GM23338 (cell line): ENCODE measurements at regions not wholly inside any gene's neighbourhood (a gene's known extent, or its start where the extent isn't known, plus 50 kb on each side); places are given as distances from the start of the nearest gene placed in this dataset.

Experiments used
- CREB1 ChIP-seq: fragments of 250-450 bp; sonication (Bioruptor Pico); IDR thresholded peaks from 2 replicates; pipeline ENCODE4 v1.5.0; 2020; ENCODE audit warnings: low read depth, mild to moderate bottlenecking, moderate library complexity
- EZH2 ChIP-seq: fragments of 200-600 bp; sonication (generic); IDR thresholded peaks from one replicate; pipeline ENCODE4 v1.8.0; 2017; ENCODE audit warnings: antibody characterized with exemption, mild to moderate bottlenecking, low read depth; ENCODE audit not compliant: unreplicated experiment
- EZH2phosphoT487 ChIP-seq: fragments of 200-600 bp; sonication (generic); IDR thresholded peaks from one replicate; pipeline ENCODE4 v1.8.1; 2018; ENCODE audit warnings: antibody characterized with exemption; ENCODE audit not compliant: unreplicated experiment
- JUNB ChIP-seq: IDR thresholded peaks from one replicate; pipeline ENCODE4 v1.6.1; 2016; ENCODE audit warnings: antibody characterized with exemption; ENCODE audit not compliant: unreplicated experiment
- POLR2AphosphoS5 ChIP-seq: IDR thresholded peaks from 2 replicates; pipeline ENCODE4 v1.6.1; 2016; ENCODE audit warnings: antibody characterized with exemption, low read depth
- ZNF114 ChIP-seq: fragments of 250-450 bp; sonication (Bioruptor Pico); IDR thresholded peaks from 2 replicates; pipeline ENCODE4 v1.5.0; 2020; ENCODE audit warnings: mild to moderate bottlenecking, moderate library complexity
- ZNF331 ChIP-seq: fragments of 250-450 bp; sonication (Bioruptor Pico); IDR thresholded peaks from 2 replicates; pipeline ENCODE4 v1.5.0; 2020; ENCODE audit warnings: low read depth, mild to moderate bottlenecking, moderate library complexity
- TF ChIP-seq, protein P1 (sequence below), 2 experiments: fragments of 200-600 bp in 1 of 2; sonication (generic) in 1 of 2; conservative IDR thresholded peaks; 2 replicates each; pipeline versions ENCODE4 v1.5.1 to v1.6.1; 2016 to 2017; ENCODE audit warnings: antibody characterized with exemption in 2 of 2, low read depth in 2 of 2, mild to moderate bottlenecking in 2 of 2, moderate library complexity in 1 of 2
- TF ChIP-seq, protein P2 (sequence below): IDR thresholded peaks from 2 replicates; pipeline ENCODE4 v1.6.1; 2016; ENCODE audit warnings: antibody characterized with exemption
- TF ChIP-seq, protein P3 (sequence below): IDR thresholded peaks from one replicate; pipeline ENCODE4 v1.6.1; 2018; ENCODE audit warnings: antibody characterized with exemption; ENCODE audit not compliant: unreplicated experiment

DNA sequence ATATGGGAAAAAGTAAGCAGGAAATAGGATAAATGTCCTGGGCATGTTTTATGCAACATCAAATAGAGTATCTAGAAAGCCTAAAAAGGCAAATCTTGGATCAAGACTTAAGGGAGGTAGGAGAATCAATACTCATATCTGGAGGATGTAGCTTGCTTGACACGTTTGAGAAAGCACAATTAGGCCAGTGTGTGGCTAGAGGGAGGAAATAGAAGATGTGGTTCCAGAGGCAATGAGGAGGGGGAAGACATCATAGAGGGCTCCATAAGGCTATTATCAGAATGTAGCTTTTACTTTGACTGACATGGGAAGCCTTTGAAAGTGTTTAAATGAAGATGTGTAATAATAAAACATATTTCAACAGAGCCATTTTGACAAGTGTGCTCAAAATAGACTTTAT is 200.7 kb upstream of the CDH12 start:
- TF ChIP-seq, protein P1, sequence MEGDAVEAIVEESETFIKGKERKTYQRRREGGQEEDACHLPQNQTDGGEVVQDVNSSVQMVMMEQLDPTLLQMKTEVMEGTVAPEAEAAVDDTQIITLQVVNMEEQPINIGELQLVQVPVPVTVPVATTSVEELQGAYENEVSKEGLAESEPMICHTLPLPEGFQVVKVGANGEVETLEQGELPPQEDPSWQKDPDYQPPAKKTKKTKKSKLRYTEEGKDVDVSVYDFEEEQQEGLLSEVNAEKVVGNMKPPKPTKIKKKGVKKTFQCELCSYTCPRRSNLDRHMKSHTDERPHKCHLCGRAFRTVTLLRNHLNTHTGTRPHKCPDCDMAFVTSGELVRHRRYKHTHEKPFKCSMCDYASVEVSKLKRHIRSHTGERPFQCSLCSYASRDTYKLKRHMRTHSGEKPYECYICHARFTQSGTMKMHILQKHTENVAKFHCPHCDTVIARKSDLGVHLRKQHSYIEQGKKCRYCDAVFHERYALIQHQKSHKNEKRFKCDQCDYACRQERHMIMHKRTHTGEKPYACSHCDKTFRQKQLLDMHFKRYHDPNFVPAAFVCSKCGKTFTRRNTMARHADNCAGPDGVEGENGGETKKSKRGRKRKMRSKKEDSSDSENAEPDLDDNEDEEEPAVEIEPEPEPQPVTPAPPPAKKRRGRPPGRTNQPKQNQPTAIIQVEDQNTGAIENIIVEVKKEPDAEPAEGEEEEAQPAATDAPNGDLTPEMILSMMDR (conservative IDR thresholded peaks at IDR 0.05; ENCODE audit: low read depth in 2 of 2): no peak
- TF ChIP-seq EZH2 (no peak), JUNB (no peak), POLR2AphosphoS5 (no peak), ZNF114 (no peak), EZH2phosphoT487 (no peak), CREB1 (CRISPR knock-in tag) (no peak), ZNF331 (no peak)
- TF ChIP-seq, protein P2, sequence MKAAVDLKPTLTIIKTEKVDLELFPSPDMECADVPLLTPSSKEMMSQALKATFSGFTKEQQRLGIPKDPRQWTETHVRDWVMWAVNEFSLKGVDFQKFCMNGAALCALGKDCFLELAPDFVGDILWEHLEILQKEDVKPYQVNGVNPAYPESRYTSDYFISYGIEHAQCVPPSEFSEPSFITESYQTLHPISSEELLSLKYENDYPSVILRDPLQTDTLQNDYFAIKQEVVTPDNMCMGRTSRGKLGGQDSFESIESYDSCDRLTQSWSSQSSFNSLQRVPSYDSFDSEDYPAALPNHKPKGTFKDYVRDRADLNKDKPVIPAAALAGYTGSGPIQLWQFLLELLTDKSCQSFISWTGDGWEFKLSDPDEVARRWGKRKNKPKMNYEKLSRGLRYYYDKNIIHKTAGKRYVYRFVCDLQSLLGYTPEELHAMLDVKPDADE: no peak
- TF ChIP-seq, protein P3, sequence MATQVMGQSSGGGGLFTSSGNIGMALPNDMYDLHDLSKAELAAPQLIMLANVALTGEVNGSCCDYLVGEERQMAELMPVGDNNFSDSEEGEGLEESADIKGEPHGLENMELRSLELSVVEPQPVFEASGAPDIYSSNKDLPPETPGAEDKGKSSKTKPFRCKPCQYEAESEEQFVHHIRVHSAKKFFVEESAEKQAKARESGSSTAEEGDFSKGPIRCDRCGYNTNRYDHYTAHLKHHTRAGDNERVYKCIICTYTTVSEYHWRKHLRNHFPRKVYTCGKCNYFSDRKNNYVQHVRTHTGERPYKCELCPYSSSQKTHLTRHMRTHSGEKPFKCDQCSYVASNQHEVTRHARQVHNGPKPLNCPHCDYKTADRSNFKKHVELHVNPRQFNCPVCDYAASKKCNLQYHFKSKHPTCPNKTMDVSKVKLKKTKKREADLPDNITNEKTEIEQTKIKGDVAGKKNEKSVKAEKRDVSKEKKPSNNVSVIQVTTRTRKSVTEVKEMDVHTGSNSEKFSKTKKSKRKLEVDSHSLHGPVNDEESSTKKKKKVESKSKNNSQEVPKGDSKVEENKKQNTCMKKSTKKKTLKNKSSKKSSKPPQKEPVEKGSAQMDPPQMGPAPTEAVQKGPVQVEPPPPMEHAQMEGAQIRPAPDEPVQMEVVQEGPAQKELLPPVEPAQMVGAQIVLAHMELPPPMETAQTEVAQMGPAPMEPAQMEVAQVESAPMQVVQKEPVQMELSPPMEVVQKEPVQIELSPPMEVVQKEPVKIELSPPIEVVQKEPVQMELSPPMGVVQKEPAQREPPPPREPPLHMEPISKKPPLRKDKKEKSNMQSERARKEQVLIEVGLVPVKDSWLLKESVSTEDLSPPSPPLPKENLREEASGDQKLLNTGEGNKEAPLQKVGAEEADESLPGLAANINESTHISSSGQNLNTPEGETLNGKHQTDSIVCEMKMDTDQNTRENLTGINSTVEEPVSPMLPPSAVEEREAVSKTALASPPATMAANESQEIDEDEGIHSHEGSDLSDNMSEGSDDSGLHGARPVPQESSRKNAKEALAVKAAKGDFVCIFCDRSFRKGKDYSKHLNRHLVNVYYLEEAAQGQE: no peak
